ENCODE measurements at regions not wholly inside any gene's neighbourhood (a gene's known extent, or its start where the extent isn't known, plus 50 kb on each side); places are given as distances from the start of the nearest gene placed in this dataset.

DNA sequence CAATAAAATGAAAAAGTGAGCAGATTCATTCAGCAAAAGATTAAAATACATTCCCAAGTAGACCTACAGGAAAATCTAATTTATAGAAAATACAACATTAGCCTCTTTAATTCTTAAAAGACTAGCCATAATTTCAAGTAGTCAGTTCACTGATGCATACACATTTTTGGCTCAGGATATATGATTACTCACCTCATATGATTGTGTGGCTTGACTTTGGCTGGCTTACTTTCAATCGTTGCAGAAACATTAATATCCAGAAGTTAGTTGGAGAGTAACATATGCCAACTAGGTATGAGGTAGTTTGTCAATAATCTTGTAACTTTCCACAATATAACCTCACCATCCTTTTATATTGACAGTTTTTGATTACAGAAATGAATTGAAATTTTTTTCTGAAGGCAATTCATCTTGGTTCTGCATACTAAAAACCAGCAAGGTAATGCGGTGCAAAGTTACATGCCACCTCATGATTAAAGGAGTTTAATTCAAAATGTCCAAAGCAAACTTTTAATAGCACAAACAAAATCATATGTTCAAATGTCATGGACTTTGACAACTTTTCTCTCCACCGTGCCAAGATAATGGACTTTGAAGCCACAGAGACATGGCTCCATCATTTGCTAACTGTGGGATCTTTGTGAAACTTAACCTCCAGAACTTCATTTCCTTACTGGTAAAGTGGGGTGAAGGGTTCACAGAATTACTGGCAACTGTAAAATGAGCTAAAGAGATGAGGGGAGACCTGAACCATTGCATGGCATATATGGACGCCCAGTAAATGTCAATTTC, 76.6 kb upstream of the PAM start:
- CTCF ChIA-PET: interaction anchor here (0.6 to 1.0 kb wide), 2 partner anchors 142 to 460 kb away, joined by 3 to 4 read pairs; no protein-coding TSS in a partner anchor
- Histone ChIP-seq H3K4me1 (ENCODE audit: control insufficient read depth, insufficient read depth, low read length) (no peaks in the 10 kb centered on the region), H3K36me3 (ENCODE audit: control insufficient read depth in 2 of 2, insufficient read depth in 1 of 2, low read length in 2 of 2) (no peaks in the 10 kb centered on the region), H3K27ac (ENCODE audit: extremely low read depth, low read depth, low read length) (no peak overlapping the region), H3K9me3 (ENCODE audit: control insufficient read depth, insufficient read depth, low read depth, low read length) (no peaks in the 10 kb centered on the region), H3K4me3 (ENCODE audit: low read depth, low read length) (no peak overlapping the region)
- TF ChIP-seq ZNF114 (tag by site-specific recombination; IDR thresholded peaks at IDR 0.05) (no peak), ZBTB6 (tag by site-specific recombination; IDR thresholded peaks at IDR 0.05) (no peak), ZNF843 (tag by site-specific recombination; IDR thresholded peaks at IDR 0.05) (no peak), ATF2 (tag by site-specific recombination; IDR thresholded peaks at IDR 0.05; ENCODE audit: low read depth) (no peak), ZNF549 (tag by site-specific recombination; IDR thresholded peaks at IDR 0.05) (no peak), SCRT2 (tag by site-specific recombination; IDR thresholded peaks at IDR 0.05) (no peak), SETDB1 (IDR thresholded peaks at IDR 0.05; ENCODE audit: insufficient read length, low read length) (no peak)
- TF ChIP-seq, protein P1, sequence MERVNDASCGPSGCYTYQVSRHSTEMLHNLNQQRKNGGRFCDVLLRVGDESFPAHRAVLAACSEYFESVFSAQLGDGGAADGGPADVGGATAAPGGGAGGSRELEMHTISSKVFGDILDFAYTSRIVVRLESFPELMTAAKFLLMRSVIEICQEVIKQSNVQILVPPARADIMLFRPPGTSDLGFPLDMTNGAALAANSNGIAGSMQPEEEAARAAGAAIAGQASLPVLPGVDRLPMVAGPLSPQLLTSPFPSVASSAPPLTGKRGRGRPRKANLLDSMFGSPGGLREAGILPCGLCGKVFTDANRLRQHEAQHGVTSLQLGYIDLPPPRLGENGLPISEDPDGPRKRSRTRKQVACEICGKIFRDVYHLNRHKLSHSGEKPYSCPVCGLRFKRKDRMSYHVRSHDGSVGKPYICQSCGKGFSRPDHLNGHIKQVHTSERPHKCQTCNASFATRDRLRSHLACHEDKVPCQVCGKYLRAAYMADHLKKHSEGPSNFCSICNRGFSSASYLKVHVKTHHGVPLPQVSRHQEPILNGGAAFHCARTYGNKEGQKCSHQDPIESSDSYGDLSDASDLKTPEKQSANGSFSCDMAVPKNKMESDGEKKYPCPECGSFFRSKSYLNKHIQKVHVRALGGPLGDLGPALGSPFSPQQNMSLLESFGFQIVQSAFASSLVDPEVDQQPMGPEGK (tag by site-specific recombination; IDR thresholded peaks at IDR 0.05): no peak
- POLR2A ChIA-PET: no interaction called here

- H3K9me3 ChIP-seq (ENCODE audit: control insufficient read depth, insufficient read depth, low read depth, low read length): no peaks in the 10 kb centered on the region
- no peak overlapping the region for H3K4me3 ChIP-seq (ENCODE audit: low read depth, low read length)
- no peaks in the 10 kb centered on the region for H3K36me3 ChIP-seq (ENCODE audit: control insufficient read depth in 2 of 2, insufficient read depth in 1 of 2, low read length in 2 of 2)
- H3K4me1 ChIP-seq (ENCODE audit: control insufficient read depth, insufficient read depth, low read length): no peaks in the 10 kb centered on the region
- no peak overlapping the region for H3K27ac ChIP-seq (ENCODE audit: extremely low read depth, low read depth, low read length)
- ChIA-PET POLR2A (interaction anchor here (1.4 kb wide), 1 partner anchor 74 kb away, joined by 4 read pairs; the partner anchor contains the start of gene PAM), CTCF (interaction anchor here (0.5 to 2.5 kb wide), 54 partner anchors 10 to 794 kb away, joined by 3 to 20 read pairs (median 4); partner anchors contain the start of gene PAM)
- TF ChIP-seq ZNF280C (tag by site-specific recombination; IDR thresholded peaks at IDR 0.05): no peak
- TF ChIP-seq REPIN1 (tag by site-specific recombination; IDR thresholded peaks at IDR 0.05; ENCODE audit: low read depth): no peak
- peak; percentile 48; the same call in 1 of the 2 replicates for TF ChIP-seq ZNF184 (tag by site-specific recombination; IDR thresholded peaks at IDR 0.05)
- TF ChIP-seq, protein P2, sequence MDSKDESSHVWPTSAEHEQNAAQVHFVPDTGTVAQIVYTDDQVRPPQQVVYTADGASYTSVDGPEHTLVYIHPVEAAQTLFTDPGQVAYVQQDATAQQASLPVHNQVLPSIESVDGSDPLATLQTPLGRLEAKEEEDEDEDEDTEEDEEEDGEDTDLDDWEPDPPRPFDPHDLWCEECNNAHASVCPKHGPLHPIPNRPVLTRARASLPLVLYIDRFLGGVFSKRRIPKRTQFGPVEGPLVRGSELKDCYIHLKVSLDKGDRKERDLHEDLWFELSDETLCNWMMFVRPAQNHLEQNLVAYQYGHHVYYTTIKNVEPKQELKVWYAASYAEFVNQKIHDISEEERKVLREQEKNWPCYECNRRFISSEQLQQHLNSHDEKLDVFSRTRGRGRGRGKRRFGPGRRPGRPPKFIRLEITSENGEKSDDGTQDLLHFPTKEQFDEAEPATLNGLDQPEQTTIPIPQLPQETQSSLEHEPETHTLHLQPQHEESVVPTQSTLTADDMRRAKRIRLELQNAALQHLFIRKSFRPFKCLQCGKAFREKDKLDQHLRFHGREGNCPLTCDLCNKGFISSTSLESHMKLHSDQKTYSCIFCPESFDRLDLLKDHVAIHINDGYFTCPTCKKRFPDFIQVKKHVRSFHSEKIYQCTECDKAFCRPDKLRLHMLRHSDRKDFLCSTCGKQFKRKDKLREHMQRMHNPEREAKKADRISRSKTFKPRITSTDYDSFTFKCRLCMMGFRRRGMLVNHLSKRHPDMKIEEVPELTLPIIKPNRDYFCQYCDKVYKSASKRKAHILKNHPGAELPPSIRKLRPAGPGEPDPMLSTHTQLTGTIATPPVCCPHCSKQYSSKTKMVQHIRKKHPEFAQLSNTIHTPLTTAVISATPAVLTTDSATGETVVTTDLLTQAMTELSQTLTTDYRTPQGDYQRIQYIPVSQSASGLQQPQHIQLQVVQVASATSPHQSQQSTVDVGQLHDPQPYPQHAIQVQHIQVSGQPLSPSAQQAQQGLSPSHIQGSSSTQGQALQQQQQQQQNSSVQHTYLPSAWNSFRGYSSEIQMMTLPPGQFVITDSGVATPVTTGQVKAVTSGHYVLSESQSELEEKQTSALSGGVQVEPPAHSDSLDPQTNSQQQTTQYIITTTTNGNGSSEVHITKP (tag by site-specific recombination; IDR thresholded peaks at IDR 0.05): no peak
- TF ChIP-seq ZNF140 (tag by site-specific recombination; IDR thresholded peaks at IDR 0.05): no peak
- peak; percentile 72; the same call in 1 of the 2 replicates for TF ChIP-seq CTCF (tag by site-specific recombination; IDR thresholded peaks at IDR 0.05)
- TF ChIP-seq ZNF660 (tag by site-specific recombination; IDR thresholded peaks at IDR 0.05): 0 out of 2 replicates have a peak, but pooled peaks have one; percentile 45
- TF ChIP-seq ZNF654 (tag by site-specific recombination; IDR thresholded peaks at IDR 0.05; ENCODE audit: low read depth): peak; percentile 75
- TF ChIP-seq, protein P3, sequence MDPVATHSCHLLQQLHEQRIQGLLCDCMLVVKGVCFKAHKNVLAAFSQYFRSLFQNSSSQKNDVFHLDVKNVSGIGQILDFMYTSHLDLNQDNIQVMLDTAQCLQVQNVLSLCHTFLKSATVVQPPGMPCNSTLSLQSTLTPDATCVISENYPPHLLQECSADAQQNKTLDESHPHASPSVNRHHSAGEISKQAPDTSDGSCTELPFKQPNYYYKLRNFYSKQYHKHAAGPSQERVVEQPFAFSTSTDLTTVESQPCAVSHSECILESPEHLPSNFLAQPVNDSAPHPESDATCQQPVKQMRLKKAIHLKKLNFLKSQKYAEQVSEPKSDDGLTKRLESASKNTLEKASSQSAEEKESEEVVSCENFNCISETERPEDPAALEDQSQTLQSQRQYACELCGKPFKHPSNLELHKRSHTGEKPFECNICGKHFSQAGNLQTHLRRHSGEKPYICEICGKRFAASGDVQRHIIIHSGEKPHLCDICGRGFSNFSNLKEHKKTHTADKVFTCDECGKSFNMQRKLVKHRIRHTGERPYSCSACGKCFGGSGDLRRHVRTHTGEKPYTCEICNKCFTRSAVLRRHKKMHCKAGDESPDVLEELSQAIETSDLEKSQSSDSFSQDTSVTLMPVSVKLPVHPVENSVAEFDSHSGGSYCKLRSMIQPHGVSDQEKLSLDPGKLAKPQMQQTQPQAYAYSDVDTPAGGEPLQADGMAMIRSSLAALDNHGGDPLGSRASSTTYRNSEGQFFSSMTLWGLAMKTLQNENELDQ (tag by site-specific recombination; IDR thresholded peaks at IDR 0.05; ENCODE audit: low read depth): no peak
Observed at GRCh38 chr5:102681403-102681983, 73.6 kb upstream of the PAM start.
